ENCODE measurements at regions not wholly inside any gene's neighbourhood (a gene's known extent, or its start where the extent isn't known, plus 50 kb on each side); places are given as distances from the start of the nearest gene placed in this dataset.

GRCh38 chr4:28913466-28913865 is 1806.7 kb upstream of the PCDH7 start:
- no peak overlapping the region for H3K4me2 ChIP-seq (ENCODE audit: insufficient read depth, low read length)
- DNase-seq (ENCODE audit: insufficient read length, low spot score, missing footprints), result no peak
- no peaks in the 10 kb centered on the region for H3K4me1 ChIP-seq (ENCODE audit: insufficient read depth, low read length)
- H3K4me3 ChIP-seq (ENCODE audit: insufficient read depth, low read length), result no peak overlapping the region
- no peaks in the 10 kb centered on the region for H3K9me3 ChIP-seq (ENCODE audit: low read depth, low read length)
- H3K27ac ChIP-seq (ENCODE audit: low read depth, low read length), result no peak overlapping the region
- no peak overlapping the region for H2AFZ ChIP-seq (ENCODE audit: low read length)
- H3K79me2 ChIP-seq (ENCODE audit: insufficient read depth, low read length), result no peaks in the 10 kb centered on the region
- no peak for TF ChIP-seq CTCF (IDR thresholded peaks at IDR 0.05; ENCODE audit: extremely low read depth, low read depth, low read length)
- no peaks in the 10 kb centered on the region for H4K20me1 ChIP-seq (ENCODE audit: insufficient read depth, low read length)
- no peaks in the 10 kb centered on the region for H3K27me3 ChIP-seq (ENCODE audit: insufficient read depth, low read length)
- H3K36me3 ChIP-seq (ENCODE audit: insufficient read depth, low read length), result no peaks in the 10 kb centered on the region

- Histone ChIP-seq H3K4me1 (ENCODE audit: insufficient read depth, low read length) (no peaks in the 10 kb centered on the region), H3K9me3 (ENCODE audit: low read depth, low read length) (no peaks in the 10 kb centered on the region), H4K20me1 (ENCODE audit: insufficient read depth, low read length) (no peaks in the 10 kb centered on the region), H3K4me2 (ENCODE audit: insufficient read depth, low read length) (no peak overlapping the region), H3K79me2 (ENCODE audit: insufficient read depth, low read length) (no peaks in the 10 kb centered on the region), H3K27ac (ENCODE audit: low read depth, low read length) (no peak overlapping the region), H3K4me3 (ENCODE audit: insufficient read depth, low read length) (no peak overlapping the region), H3K36me3 (ENCODE audit: insufficient read depth, low read length) (no peaks in the 10 kb centered on the region), H2AFZ (ENCODE audit: low read length) (no peak overlapping the region), H3K27me3 (ENCODE audit: insufficient read depth, low read length) (no peaks in the 10 kb centered on the region)
- no peak for TF ChIP-seq CTCF (IDR thresholded peaks at IDR 0.05; ENCODE audit: extremely low read depth, low read depth, low read length)
- no peak for DNase-seq (ENCODE audit: insufficient read length, low spot score, missing footprints)
Measured at GRCh38 chr4:28916585-28916984, 1803.6 kb upstream of the PCDH7 start.

GRCh38 chr4:28918871-28919270 is 1801.3 kb upstream of the PCDH7 start:
- H3K79me2 ChIP-seq (ENCODE audit: insufficient read depth, low read length), result no peaks in the 10 kb centered on the region
- H3K36me3 ChIP-seq (ENCODE audit: insufficient read depth, low read length), result no peaks in the 10 kb centered on the region
- no peaks in the 10 kb centered on the region for H3K4me1 ChIP-seq (ENCODE audit: insufficient read depth, low read length)
- no peak overlapping the region for H3K27ac ChIP-seq (ENCODE audit: low read depth, low read length)
- H3K4me3 ChIP-seq (ENCODE audit: insufficient read depth, low read length), result no peak overlapping the region
- H2AFZ ChIP-seq (ENCODE audit: low read length), result no peak overlapping the region
- no peaks in the 10 kb centered on the region for H3K9me3 ChIP-seq (ENCODE audit: low read depth, low read length)
- TF ChIP-seq CTCF (IDR thresholded peaks at IDR 0.05; ENCODE audit: extremely low read depth, low read depth, low read length), result no peak
- DNase-seq (ENCODE audit: insufficient read length, low spot score, missing footprints), result no peak
- H3K4me2 ChIP-seq (ENCODE audit: insufficient read depth, low read length), result no peak overlapping the region
- no peaks in the 10 kb centered on the region for H3K27me3 ChIP-seq (ENCODE audit: insufficient read depth, low read length)
- no peaks in the 10 kb centered on the region for H4K20me1 ChIP-seq (ENCODE audit: insufficient read depth, low read length)

- H3K4me3 ChIP-seq (ENCODE audit: insufficient read depth, low read length), result no peak overlapping the region
- no peaks in the 10 kb centered on the region for H4K20me1 ChIP-seq (ENCODE audit: insufficient read depth, low read length)
- no peaks in the 10 kb centered on the region for H3K36me3 ChIP-seq (ENCODE audit: insufficient read depth, low read length)
- no peak overlapping the region for H2AFZ ChIP-seq (ENCODE audit: low read length)
- no peaks in the 10 kb centered on the region for H3K27me3 ChIP-seq (ENCODE audit: insufficient read depth, low read length)
- no peaks in the 10 kb centered on the region for H3K4me1 ChIP-seq (ENCODE audit: insufficient read depth, low read length)
- TF ChIP-seq CTCF (IDR thresholded peaks at IDR 0.05; ENCODE audit: extremely low read depth, low read depth, low read length), result no peak
- no peaks in the 10 kb centered on the region for H3K79me2 ChIP-seq (ENCODE audit: insufficient read depth, low read length)
- no peak overlapping the region for H3K27ac ChIP-seq (ENCODE audit: low read depth, low read length)
- no peak for DNase-seq (ENCODE audit: insufficient read length, low spot score, missing footprints)
- H3K4me2 ChIP-seq (ENCODE audit: insufficient read depth, low read length), result no peak overlapping the region
- no peaks in the 10 kb centered on the region for H3K9me3 ChIP-seq (ENCODE audit: low read depth, low read length)
Measured at GRCh38 chr4:28921886-28922285, 1798.3 kb upstream of the PCDH7 start.
